Parathyroid adenoma (tissue), 2 donors: ENCODE measurements at regions not wholly inside any gene's neighbourhood (a gene's known extent, or its start where the extent isn't known, plus 50 kb on each side); places are given as distances from the start of the nearest gene placed in this dataset.

ENCODE experiments used
- H2AFZ ChIP-seq: fragments of 300-600 bp; sonication (generic); one replicate; pipeline ENCODE4 v1.7.0; 2017; ENCODE audit warnings: antibody characterized with exemption, mild to moderate bottlenecking
- H3K27ac ChIP-seq: fragments of 300-600 bp; sonication (generic); one replicate; pipeline ENCODE4 v1.7.0; 2017
- H3K27me3 ChIP-seq: fragments of 300-600 bp; sonication (generic); one replicate; pipeline ENCODE4 v1.7.0; 2017; ENCODE audit warnings: low read length; ENCODE audit not compliant: control insufficient read depth, insufficient read depth
- H3K36me3 ChIP-seq: fragments of 300-600 bp; sonication (generic); one replicate; pipeline ENCODE4 v1.7.0; 2017; ENCODE audit warnings: low read length; ENCODE audit not compliant: control insufficient read depth, insufficient read depth
- H3K4me1 ChIP-seq: fragments of 300-600 bp; sonication (generic); one replicate; pipeline ENCODE4 v1.7.0; 2017; ENCODE audit warnings: control low read depth
- H3K4me2 ChIP-seq: fragments of 300-600 bp; sonication (generic); one replicate; pipeline ENCODE4 v1.7.0; 2017; ENCODE audit warnings: low read length
- H3K4me3 ChIP-seq: fragments of 300-600 bp; sonication (generic); one replicate; pipeline ENCODE4 v1.7.0; 2017; ENCODE audit warnings: low read depth, low read length
- H3K79me2 ChIP-seq: fragments of 300-600 bp; sonication (generic); one replicate; pipeline ENCODE4 v1.7.0; 2017; ENCODE audit warnings: control low read depth
- H3K9ac ChIP-seq: fragments of 300-600 bp; sonication (generic); one replicate; pipeline ENCODE4 v1.7.0; 2017; ENCODE audit warnings: mild to moderate bottlenecking
- H3K9me3 ChIP-seq: fragments of 300-600 bp; sonication (generic); one replicate; pipeline ENCODE4 v1.7.0; 2017; ENCODE audit warnings: low read length; ENCODE audit not compliant: control insufficient read depth
- CTCF ChIP-seq: fragments of 300-600 bp; sonication (generic); IDR thresholded peaks from one replicate; pipeline ENCODE4 v1.7.0; 2017; ENCODE audit warnings: antibody characterized with exemption, mild to moderate bottlenecking
- donor health status: primary hyperparathyroidism.

GRCh38 chr5:167900340-167900935 is 391.0 kb upstream of the WWC1 start:
- no peak overlapping the region for H3K4me3 ChIP-seq
- H3K27ac ChIP-seq: no peak overlapping the region

GRCh38 chr5:167902298-167902697 is 389.1 kb upstream of the WWC1 start:
- Histone ChIP-seq H3K36me3 (no peaks in the 10 kb centered on the region), H3K4me1 (no peaks in the 10 kb centered on the region), H3K27me3 (no peaks in the 10 kb centered on the region), H3K4me2 (no peak overlapping the region), H3K9ac (no peak overlapping the region), H3K9me3 (no peaks in the 10 kb centered on the region), H2AFZ (no peak overlapping the region), H3K4me3 (no peak overlapping the region), H3K79me2 (no peaks in the 10 kb centered on the region), H3K27ac (no peak overlapping the region)
- TF ChIP-seq CTCF: no peak

More at GRCh38 chr5:167900340-167900935, 391.0 kb upstream of the WWC1 start:
- H3K36me3 ChIP-seq: no peaks in the 10 kb centered on the region
- H3K9ac ChIP-seq: no peak overlapping the region
- TF ChIP-seq CTCF: no peak
- H3K9me3 ChIP-seq: no peaks in the 10 kb centered on the region
- no peaks in the 10 kb centered on the region for H3K27me3 ChIP-seq
- H3K4me2 ChIP-seq: no peak overlapping the region
- H3K4me1 ChIP-seq: no peaks in the 10 kb centered on the region
- H3K79me2 ChIP-seq: no peaks in the 10 kb centered on the region
- H2AFZ ChIP-seq: no peak overlapping the region

- Histone ChIP-seq H3K4me1 (no peaks in the 10 kb centered on the region), H3K9me3 (no peaks in the 10 kb centered on the region), H3K36me3 (no peaks in the 10 kb centered on the region), H3K27ac (no peak overlapping the region), H3K4me3 (no peak overlapping the region), H3K4me2 (no peak overlapping the region), H2AFZ (no peak overlapping the region), H3K27me3 (no peaks in the 10 kb centered on the region), H3K9ac (no peak overlapping the region), H3K79me2 (no peaks in the 10 kb centered on the region)
- no peak for TF ChIP-seq CTCF
These were observed 388.2 kb upstream of the WWC1 start for GRCh38 chr5:167903243-167903642.

- no peak overlapping the region for H3K27ac ChIP-seq
- H3K79me2 ChIP-seq: no peaks in the 10 kb centered on the region
- H3K9me3 ChIP-seq: no peaks in the 10 kb centered on the region
- H3K9ac ChIP-seq: no peak overlapping the region
- no peaks in the 10 kb centered on the region for H3K36me3 ChIP-seq
- no peak overlapping the region for H3K4me3 ChIP-seq
- no peak overlapping the region for H2AFZ ChIP-seq
- TF ChIP-seq CTCF: no peak
- no peaks in the 10 kb centered on the region for H3K27me3 ChIP-seq
- H3K4me1 ChIP-seq: no peaks in the 10 kb centered on the region
- H3K4me2 ChIP-seq: no peak overlapping the region
These were observed 387.8 kb upstream of the WWC1 start for GRCh38 chr5:167903659-167904058.
